ENCODE measurements at regions not wholly inside any gene's neighbourhood (a gene's known extent, or its start where the extent isn't known, plus 50 kb on each side); places are given as distances from the start of the nearest gene placed in this dataset.
A peak's percentile ranks its signal among the peaks of the same experiment; 100 is the strongest.

GRCh38 chr10:14416308-14416700, 85.6 kb upstream of the FRMD4A start:
- peak; percentile 19 for DNase-seq (ENCODE audit: low read depth)
- TF ChIP-seq CTCF (IDR thresholded peaks at IDR 0.05; ENCODE audit: insufficient read depth, low read length) = no peak
- no peak overlapping the region for H3K4me3 ChIP-seq (ENCODE audit: low read depth, low read length)

- DNase-seq (ENCODE audit: low read depth) = no peak
- H3K4me3 ChIP-seq (ENCODE audit: low read depth, low read length) = no peak overlapping the region
- TF ChIP-seq CTCF (IDR thresholded peaks at IDR 0.05; ENCODE audit: insufficient read depth, low read length) = no peak
Observed at GRCh38 chr10:14415676-14416307, 85.1 kb upstream of the FRMD4A start.

GRCh38 chr10:14414901-14415300, 84.2 kb upstream of the FRMD4A start:
- peak; percentile 43 for DNase-seq (ENCODE audit: low read depth)
- no peak overlapping the region for H3K4me3 ChIP-seq (ENCODE audit: low read depth, low read length)
- TF ChIP-seq CTCF (IDR thresholded peaks at IDR 0.05; ENCODE audit: insufficient read depth, low read length) = no peak

- H3K4me3 ChIP-seq (ENCODE audit: low read depth, low read length) = no peak overlapping the region
- TF ChIP-seq CTCF (IDR thresholded peaks at IDR 0.05; ENCODE audit: insufficient read depth, low read length) = no peak
- no peak for DNase-seq (ENCODE audit: low read depth)
Observed at GRCh38 chr10:14413523-14413922, 82.8 kb upstream of the FRMD4A start.

- no peak for TF ChIP-seq CTCF (IDR thresholded peaks at IDR 0.05; ENCODE audit: insufficient read depth, low read length)
- DNase-seq (ENCODE audit: low read depth) = no peak
- no peak overlapping the region for H3K4me3 ChIP-seq (ENCODE audit: low read depth, low read length)
Observed at GRCh38 chr10:14412624-14413023, 81.9 kb upstream of the FRMD4A start.

- no peak for DNase-seq (ENCODE audit: low read depth)
- H3K4me3 ChIP-seq (ENCODE audit: low read depth, low read length) = no peak overlapping the region
- TF ChIP-seq CTCF (IDR thresholded peaks at IDR 0.05; ENCODE audit: insufficient read depth, low read length) = no peak
Observed at GRCh38 chr10:14409856-14410458, 79.2 kb upstream of the FRMD4A start.

GRCh38 chr10:14409247-14409646, 78.5 kb upstream of the FRMD4A start:
- DNase-seq (ENCODE audit: low read depth) = no peak
- TF ChIP-seq CTCF (IDR thresholded peaks at IDR 0.05; ENCODE audit: insufficient read depth, low read length) = no peak

More at GRCh38 chr10:14409247-14409646, 78.5 kb upstream of the FRMD4A start:
- no peak overlapping the region for H3K4me3 ChIP-seq (ENCODE audit: low read depth, low read length)

Data from fibroblast of the aortic adventitia (primary cell).